Gastrocnemius medialis (tissue), 4 donors: ENCODE measurements at regions not wholly inside any gene's neighbourhood (a gene's known extent, or its start where the extent isn't known, plus 50 kb on each side); places are given as distances from the start of the nearest gene placed in this dataset.

Experiments used
- ATAC-seq, 2 donors: fragments of 150-250 bp; one replicate each; pipeline ENCODE4 v1.9.1; 2016
- DNase-seq, 2 donors: peaks; one replicate each; pipeline ENCODE4 v3.0.0-alpha.2; 2019
- H3K27ac ChIP-seq, 4 donors: fragments of 200-600 bp; sonication (generic); 1 replicate in 1 of 4; 2 replicates in 3 of 4; pipeline ENCODE4 v1.5.1; 2016 to 2018; ENCODE audit warnings: mild to moderate bottlenecking in 2 of 4, moderate library complexity in 1 of 4
- H3K27me3 ChIP-seq, 3 donors: fragments of 200-600 bp; sonication (generic) in 2 of 3; 1 replicate in 1 of 3; 2 replicates in 2 of 3; pipeline versions ENCODE4 v1.5.1 to v1.6.0; 2016 to 2019; ENCODE audit warnings: mild to moderate bottlenecking in 1 of 3, moderate library complexity in 1 of 3
- H3K36me3 ChIP-seq, 2 donors: fragments of 200-600 bp; sonication (generic) in 1 of 2; one replicate each; pipeline ENCODE4 v1.5.1; 2017 to 2018
- H3K4me1 ChIP-seq, 2 donors: fragments of 200-600 bp; sonication (generic) in 1 of 2; one replicate each; pipeline ENCODE4 v1.5.1; 2016 to 2017; ENCODE audit warnings: mild to moderate bottlenecking in 2 of 2
- H3K4me3 ChIP-seq, 4 donors: fragments of 200-600 bp; sonication (generic) in 3 of 4; 1 replicate in 1 of 4; 2 replicates in 3 of 4; pipeline ENCODE4 v1.5.1; 2016 to 2019; ENCODE audit warnings: mild to moderate bottlenecking in 2 of 4
- H3K9me3 ChIP-seq, 3 donors: fragments of 200-600 bp; sonication (generic) in 2 of 3; 1 replicate in 1 of 3; 2 replicates in 2 of 3; pipeline ENCODE4 v1.5.1; 2016 to 2019
- CTCF ChIP-seq, 5 experiments: fragments of 450-650 bp in 3 of 5; fragments of 200-600 bp in 2 of 5; sonication (generic) in 2 of 5; IDR thresholded peaks in 4 of 5; conservative IDR thresholded peaks in 1 of 5; 1 replicate in 4 of 5; 2 replicates in 1 of 5; pipeline ENCODE4 v1.5.1; 2016 to 2019; ENCODE audit warnings: antibody characterized with exemption in 5 of 5, mild to moderate bottlenecking in 3 of 5, moderate library complexity in 3 of 5
- POLR2A ChIP-seq, 2 donors: fragments of 450-650 bp; IDR thresholded peaks; one replicate each; pipeline ENCODE4 v1.6.1; 2017; ENCODE audit warnings: antibody characterized with exemption in 2 of 2, mild to moderate bottlenecking in 2 of 2, moderate library complexity in 2 of 2
- in situ Hi-C, 4 donors: fragments of 200-750 bp; cut with MboI; loops; one replicate each; pipeline versions ENCODE4 v1.15.0 to v1.8.0; 2017; ENCODE audit warnings: low sequenced_read_pairs in 4 of 4
- intact Hi-C: fragments of 100-400 bp; cut with DNase I; formaldehyde crosslinking; loops from one replicate; pipeline ENCODE4 v1.15.1; 2023; ENCODE audit warnings: low total_unique reads

- Histone ChIP-seq H3K27me3 (peaks cover 0 to 3% (median 0%) of the 10 kb centered on the region in 3 donors), H3K27ac (no peak overlapping the region), H3K9me3 (no peaks in the 10 kb centered on the region), H3K4me1 (no peaks in the 10 kb centered on the region), H3K36me3 (no peaks in the 10 kb centered on the region), H3K4me3 (no peak overlapping the region)
- intact Hi-C loops: no loop called here
- in situ Hi-C loops: loop anchor here in 1 of 4 donors (10.0 kb wide), 1 partner anchor 280 kb away; the partner anchor contains the start of gene PIWIL1
- ATAC-seq: no peak
- no peak for TF ChIP-seq CTCF (IDR thresholded peaks at IDR 0.05 in 4 of 5, conservative IDR thresholded peaks at IDR 0.05 in 1 of 5)
- no peak for DNase-seq
Observed at GRCh38 chr12:130054803-130055202, 107.5 kb upstream of the FZD10 start.

GRCh38 chr12:130058926-130059472 lies 103.3 kb upstream of the FZD10 start:
- Histone ChIP-seq H3K9me3 (no peaks in the 10 kb centered on the region), H3K4me3 (no peak overlapping the region), H3K27me3 (peaks cover 0 to 3% (median 0%) of the 10 kb centered on the region in 3 donors), H3K4me1 (no peaks in the 10 kb centered on the region), H3K36me3 (no peaks in the 10 kb centered on the region), H3K27ac (no peak overlapping the region)
- DNase-seq (no peak), ATAC-seq (no peak)
- intact Hi-C loops: no loop called here
- in situ Hi-C loops: loop anchor here in 1 of 4 donors (10.0 kb wide), 1 partner anchor 276 kb away; the partner anchor contains the start of gene PIWIL1
- no peak for TF ChIP-seq POLR2A (IDR thresholded peaks at IDR 0.05)
- no peak for TF ChIP-seq CTCF (IDR thresholded peaks at IDR 0.05 in 4 of 5, conservative IDR thresholded peaks at IDR 0.05 in 1 of 5)

GRCh38 chr12:130063866-130064265 lies 98.4 kb upstream of the FZD10 start:
- TF ChIP-seq POLR2A (IDR thresholded peaks at IDR 0.05) (no peak), CTCF (IDR thresholded peaks at IDR 0.05 in 4 of 5, conservative IDR thresholded peaks at IDR 0.05 in 1 of 5) (no peak)
- Histone ChIP-seq H3K4me3 (no peak overlapping the region), H3K27ac (no peak overlapping the region), H3K27me3 (no peaks in the 10 kb centered on the region), H3K36me3 (no peaks in the 10 kb centered on the region), H3K9me3 (no peaks in the 10 kb centered on the region), H3K4me1 (no peaks in the 10 kb centered on the region)
- ATAC-seq (no peak), DNase-seq (no peak)
- in situ Hi-C loops (no loop called here), intact Hi-C loops (no loop called here)

- no peaks in the 10 kb centered on the region for H3K27me3 ChIP-seq
- in situ Hi-C loops: no loop called here
Observed at GRCh38 chr12:130064999-130065398, 97.3 kb upstream of the FZD10 start.

More at GRCh38 chr12:130064999-130065398, 97.3 kb upstream of the FZD10 start:
- no peaks in the 10 kb centered on the region for H3K9me3 ChIP-seq
- no peak overlapping the region for H3K4me3 ChIP-seq
- ATAC-seq (no peak), DNase-seq (no peak)
- TF ChIP-seq CTCF (IDR thresholded peaks at IDR 0.05 in 4 of 5, conservative IDR thresholded peaks at IDR 0.05 in 1 of 5): no peak
- TF ChIP-seq POLR2A (IDR thresholded peaks at IDR 0.05): no peak
- H3K36me3 ChIP-seq: no peaks in the 10 kb centered on the region
- intact Hi-C loops: no loop called here
- H3K4me1 ChIP-seq: no peaks in the 10 kb centered on the region
- no peak overlapping the region for H3K27ac ChIP-seq
